ENCODE measurements at regions not wholly inside any gene's neighbourhood (a gene's known extent, or its start where the extent isn't known, plus 50 kb on each side); places are given as distances from the start of the nearest gene placed in this dataset.

DNA sequence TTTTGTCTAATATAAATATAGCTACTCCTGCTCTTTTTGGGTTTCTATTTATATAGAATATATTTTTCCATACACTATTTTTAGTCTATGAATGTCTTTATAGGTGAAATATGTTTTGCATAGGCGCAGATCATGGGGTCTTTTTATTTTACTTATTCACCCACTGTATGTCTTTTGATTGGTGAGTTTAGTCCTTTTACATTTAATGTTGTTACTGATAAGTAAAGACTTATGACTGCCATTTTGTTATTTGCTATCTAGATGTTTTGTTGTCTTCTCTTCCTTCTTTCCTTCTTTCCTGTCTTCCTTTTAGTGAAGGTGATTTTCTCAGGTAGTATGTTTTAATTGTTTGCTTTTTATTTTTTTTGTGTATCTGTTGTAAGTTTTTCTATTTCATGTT lies 276.8 kb upstream of the CNTNAP2 start:
- TF ChIP-seq, protein P1, sequence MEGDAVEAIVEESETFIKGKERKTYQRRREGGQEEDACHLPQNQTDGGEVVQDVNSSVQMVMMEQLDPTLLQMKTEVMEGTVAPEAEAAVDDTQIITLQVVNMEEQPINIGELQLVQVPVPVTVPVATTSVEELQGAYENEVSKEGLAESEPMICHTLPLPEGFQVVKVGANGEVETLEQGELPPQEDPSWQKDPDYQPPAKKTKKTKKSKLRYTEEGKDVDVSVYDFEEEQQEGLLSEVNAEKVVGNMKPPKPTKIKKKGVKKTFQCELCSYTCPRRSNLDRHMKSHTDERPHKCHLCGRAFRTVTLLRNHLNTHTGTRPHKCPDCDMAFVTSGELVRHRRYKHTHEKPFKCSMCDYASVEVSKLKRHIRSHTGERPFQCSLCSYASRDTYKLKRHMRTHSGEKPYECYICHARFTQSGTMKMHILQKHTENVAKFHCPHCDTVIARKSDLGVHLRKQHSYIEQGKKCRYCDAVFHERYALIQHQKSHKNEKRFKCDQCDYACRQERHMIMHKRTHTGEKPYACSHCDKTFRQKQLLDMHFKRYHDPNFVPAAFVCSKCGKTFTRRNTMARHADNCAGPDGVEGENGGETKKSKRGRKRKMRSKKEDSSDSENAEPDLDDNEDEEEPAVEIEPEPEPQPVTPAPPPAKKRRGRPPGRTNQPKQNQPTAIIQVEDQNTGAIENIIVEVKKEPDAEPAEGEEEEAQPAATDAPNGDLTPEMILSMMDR (optimal IDR thresholded peaks at IDR 0.05 in 1 of 3, IDR thresholded peaks at IDR 0.05 in 1 of 3, conservative IDR thresholded peaks at IDR 0.05 in 1 of 3; ENCODE audit: extremely low read depth in 1 of 3, insufficient read depth in 2 of 3, low read length in 3 of 3): no peak
- TF ChIP-seq EZH2 (IDR thresholded peaks at IDR 0.05; ENCODE audit: low read length): no peak

Measured in keratinocyte (primary cell).